ENCODE measurements at regions not wholly inside any gene's neighbourhood (a gene's known extent, or its start where the extent isn't known, plus 50 kb on each side); places are given as distances from the start of the nearest gene placed in this dataset.
"Not testable (repeated sequence)": the region's sequence is repeated elsewhere in the genome, so short reads cannot be mapped to it uniquely, and the experiment has no call there.

DNA sequence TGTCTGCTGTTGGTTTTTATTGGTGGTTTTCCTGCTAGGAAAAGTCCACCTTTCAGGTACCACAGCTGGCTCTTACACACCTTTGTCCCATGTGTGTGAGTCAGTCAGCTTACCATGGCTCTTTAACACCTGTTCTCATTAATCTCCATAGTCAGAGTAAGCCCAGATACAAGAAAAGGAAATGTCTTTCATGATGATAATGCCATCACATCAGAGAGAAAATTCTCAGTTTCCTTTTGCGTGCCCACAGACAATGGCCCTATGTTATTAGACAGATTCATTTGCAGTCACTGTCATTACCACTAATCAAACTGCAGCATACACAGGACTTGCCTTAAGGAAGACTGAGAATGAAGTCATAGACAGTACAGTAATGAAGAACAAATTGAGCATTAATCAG lies 1583.6 kb upstream of the LRRTM3 start:
- DNase-seq, result no peak

DNA sequence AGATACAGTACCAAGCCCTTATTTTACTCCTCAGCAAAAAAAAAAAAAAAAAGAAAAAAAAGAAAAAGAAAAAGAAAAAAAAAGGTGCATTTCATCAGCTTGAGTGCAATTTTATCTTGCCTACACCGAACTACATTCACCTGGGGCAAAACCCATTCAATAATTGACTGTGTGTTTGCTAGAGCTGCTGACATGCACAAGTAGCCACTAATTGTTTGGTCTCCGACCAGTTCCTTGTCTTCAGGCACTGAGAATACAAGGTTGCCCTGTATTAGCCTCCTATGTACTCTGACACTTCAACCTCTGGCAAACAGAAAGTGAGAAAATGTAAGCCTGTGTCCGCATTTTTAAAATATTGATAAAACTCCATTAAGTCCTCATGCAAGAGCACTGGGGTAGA lies 1579.4 kb upstream of the LRRTM3 start:
- DNase-seq, result no peak

DNA sequence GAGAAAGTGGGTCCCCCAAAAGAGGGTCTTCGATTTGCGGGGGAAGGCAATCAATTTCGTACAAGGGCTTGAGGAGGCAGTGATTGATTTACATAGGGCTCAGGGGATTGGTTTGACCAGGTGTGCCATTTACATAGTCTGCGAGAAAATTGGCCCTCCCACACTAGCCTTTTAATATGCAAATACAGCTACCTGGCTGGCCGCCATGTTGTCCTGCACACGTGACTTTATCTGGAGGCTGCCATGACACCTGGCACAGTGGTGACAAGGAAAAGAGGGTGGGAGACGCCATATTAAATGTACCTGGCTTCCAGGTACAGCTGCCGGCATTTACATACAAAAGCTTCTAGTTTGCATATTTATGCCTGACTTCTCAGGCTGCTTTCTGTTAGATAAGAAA lies 1577.2 kb upstream of the LRRTM3 start:
- no peak for DNase-seq

DNA sequence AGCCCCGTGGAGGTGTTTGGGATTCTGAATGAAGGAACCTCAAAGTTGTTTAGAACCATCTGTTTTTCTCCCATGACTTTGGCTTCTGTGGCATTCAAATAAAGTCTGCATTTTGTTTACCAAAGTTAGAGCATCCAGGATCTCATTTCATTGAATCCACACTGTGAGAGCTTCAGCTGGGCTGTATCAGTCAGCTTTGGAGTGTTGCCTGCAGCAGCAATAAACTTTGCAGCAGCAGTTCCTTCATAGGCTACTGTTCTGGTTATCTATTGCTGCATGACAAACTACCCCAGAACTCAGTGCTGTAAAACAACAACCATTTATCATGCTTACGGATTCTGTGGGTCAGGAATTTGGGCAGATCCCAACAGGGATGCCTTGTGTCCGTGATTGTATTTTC lies 1575.2 kb upstream of the LRRTM3 start:
- no peak for DNase-seq

DNA sequence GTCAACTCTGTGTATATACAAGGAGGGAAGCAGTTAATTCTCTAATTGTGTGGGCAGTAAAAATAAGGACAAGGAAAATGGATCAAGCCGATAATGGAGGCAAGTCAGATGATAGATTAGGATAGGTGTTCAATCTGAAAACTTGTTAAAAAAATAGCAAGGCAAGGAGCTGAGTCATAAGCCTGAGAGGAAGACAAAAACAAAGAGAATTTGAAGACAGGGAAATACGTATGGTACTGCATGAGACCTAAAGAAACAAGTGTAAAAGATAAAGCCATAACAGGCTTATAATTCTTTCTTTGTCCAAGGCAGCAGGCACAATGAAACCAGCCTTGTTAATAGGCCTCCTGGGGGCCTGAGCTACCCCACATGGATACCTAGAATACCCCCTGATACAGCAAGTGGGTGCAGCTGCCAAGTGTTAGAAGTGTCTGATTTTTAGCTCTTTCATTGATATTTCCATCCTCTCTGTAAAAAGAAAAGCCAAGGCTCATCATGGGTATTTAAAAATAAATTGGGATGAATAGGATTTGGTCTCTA lies 1570.6 kb upstream of the LRRTM3 start:
- no peak for DNase-seq

DNA sequence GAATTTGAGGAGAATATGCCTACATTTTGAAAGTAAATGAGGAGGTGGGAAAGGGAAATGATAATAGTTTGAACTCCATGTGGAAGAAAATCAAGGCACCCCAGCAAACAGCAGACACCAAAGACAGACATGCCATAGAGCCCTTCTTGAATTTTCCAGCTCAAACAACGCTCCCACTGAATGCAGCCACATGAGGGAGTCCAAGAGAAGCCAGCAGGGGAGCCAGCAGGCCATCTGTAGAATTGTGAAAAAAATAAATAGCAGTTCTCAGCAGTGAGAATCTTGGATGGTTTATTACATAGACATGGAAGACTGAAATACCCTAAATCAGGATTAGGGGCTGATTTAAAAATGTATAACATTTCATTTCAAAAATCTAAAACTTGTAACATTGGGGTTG lies 1567.3 kb upstream of the LRRTM3 start:
- no peak for DNase-seq

DNA sequence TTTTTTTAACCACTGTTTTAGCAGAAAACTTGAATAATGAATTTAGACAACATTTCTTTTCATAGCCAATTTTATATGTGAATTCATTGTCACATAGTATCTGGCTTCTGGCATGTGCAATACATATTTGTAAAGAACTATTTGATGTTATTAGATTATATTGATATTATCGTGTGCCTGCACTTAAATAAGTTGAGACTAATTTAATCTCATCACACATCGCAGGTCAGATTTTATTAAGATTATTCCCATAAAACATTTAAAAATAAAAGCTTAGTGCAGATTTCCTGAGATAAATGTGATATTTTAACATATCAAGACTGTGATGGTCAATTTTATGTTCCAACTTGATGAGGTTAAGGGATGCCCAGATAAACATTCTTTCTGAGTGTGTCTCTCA lies 1565.3 kb upstream of the LRRTM3 start:
- no peak for DNase-seq

DNA sequence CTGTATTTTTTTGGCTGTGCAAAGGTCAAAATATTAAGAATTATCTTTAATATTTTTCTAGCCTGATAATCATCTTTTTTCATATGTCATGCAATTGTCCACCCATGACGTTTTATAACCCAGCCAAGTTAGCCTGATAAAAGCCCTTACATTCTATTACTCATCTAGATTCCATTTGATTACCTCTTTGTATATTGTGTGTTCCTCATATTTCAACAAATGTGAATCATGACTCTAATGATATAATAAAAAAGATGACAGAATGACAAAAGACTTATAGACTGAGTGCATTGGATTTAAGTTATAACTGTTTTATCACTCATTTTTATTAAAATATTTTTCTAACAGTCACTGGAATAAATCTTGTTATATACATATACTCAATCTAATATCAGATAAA lies 1560.0 kb upstream of the LRRTM3 start:
- DNase-seq, result no peak

DNA sequence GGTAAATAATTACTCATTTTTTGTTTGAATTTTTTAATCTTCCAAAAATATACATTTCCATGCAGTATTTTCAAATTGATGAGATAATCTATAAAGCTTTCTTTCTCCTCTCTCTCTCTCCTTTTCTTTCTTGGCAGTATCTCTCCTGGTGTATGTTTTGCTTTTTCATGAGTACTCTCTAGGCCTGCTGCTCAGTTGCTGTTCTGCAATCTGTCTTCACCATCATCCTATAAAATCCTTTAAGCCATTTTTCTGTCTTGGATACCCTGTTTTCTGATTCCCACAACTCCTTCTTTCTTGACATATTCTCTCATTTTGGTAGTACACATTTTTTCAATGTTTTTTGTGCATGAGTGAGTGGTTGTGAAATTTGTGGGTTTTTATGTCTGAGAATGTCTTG lies 1558.1 kb upstream of the LRRTM3 start:
- DNase-seq, result no peak

DNA sequence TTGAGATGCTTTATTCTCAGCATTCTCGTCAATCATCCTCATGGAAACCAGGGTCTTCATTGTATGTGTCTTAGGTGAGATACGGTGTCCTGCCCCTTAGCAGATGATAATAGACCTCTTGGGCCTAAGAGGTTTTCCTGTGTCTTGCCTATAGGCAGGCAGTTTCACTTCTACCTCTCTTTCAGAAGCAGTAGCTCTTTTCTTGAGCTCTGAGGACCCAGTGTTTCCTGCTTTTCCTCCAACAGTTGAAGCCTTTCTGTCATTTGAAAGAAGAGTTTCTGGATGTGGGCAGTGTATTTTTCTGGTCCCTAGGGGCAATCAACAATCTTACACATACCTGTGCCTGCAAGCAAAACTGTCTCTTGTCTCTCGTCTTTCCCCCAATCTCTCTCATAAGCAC lies 1550.3 kb upstream of the LRRTM3 start:
- DNase-seq, result no peak

DNA sequence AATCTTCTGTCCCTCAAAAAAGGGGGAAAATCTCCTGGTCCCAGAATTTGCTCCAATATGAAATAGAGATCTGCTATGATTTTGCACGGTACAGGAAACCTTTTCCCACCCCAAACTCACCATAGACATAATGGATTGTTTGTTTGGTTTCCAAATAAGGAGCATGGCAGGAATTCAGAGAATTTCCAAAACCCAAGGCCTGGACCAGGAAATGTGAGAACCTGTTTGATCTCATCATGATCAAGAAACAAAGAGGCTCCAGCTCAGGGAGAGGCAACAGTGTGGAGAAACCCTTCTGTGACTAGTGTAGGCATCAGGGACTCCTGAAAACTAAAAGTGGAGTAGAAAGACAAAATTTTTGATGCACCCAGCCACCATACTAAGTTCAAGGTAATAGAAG lies 1548.1 kb upstream of the LRRTM3 start:
- no peak for DNase-seq

DNA sequence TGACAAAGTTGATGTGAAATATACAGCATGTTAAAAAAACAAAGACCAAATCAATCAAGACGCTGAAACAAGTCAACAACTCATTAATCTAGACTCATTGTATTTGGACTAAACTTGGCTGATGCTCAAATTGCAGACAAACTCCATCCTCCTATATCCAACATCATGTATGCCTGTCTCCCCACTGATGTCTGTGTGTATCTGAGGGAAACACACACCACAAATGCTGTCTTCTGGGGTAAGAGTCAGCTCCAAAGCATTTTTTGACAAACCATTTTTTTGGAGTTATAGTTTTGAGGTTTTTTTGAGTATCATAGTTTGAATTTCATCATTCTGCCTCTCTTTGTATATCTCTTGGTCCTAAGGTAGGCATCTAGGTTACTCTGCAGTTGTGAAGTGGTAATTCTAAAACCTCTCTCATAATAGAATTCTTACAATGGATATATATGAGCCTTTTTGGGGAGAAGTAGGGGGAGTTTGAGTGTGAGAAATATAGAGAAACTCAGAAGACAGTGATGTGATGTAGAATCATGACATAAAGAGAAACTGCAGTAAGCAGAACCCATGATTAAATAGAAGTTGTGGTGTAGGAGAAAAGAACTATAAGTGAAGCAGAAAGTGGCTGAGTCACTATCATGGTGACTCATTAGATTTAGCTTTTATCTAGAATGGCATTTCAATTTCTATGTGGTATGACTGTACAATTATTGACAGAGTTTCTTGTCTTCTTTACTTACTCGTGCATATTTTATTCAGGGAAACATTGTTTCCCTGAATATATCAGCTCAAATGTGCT lies 1531.1 kb upstream of the LRRTM3 start:
- no peak for DNase-seq

DNA sequence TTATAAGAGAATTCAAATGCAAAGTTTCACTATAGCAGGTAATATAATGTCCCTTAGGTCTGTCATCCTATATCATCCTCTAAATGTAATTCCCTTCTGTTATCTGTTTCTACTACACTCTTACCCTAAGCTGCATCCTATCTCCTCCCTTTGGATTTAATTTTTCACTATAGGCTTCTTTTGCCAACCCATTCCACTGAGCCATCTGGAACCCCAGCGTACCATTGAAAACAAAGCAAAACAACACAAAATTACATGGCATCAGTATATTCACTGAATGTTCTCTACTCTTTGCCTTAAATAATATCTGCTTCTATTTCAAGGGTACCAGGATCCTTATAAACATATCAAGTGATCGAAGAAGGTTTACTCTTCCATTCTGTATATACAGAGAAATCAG lies 1530.2 kb upstream of the LRRTM3 start:
- DNase-seq, result no peak

DNA sequence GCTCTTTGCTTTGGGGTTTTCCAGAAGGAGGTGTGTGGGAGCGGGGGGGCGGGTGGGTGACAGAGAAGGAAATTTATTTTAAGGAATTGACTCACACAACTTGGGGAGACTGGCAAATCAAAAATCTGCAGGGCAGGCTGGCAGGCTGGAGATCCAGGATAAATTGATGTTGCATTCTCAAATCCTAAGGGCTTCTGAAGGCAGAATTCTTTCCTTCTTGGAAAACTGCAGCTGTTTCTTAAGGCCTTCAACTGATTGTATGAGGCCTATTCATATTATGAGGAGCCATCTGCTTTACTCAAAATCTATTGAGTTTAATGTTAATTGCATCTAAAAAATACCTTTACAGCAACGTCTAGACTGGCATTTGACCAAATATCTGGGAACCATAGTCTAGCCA lies 1528.8 kb upstream of the LRRTM3 start:
- DNase-seq, result no peak

DNA sequence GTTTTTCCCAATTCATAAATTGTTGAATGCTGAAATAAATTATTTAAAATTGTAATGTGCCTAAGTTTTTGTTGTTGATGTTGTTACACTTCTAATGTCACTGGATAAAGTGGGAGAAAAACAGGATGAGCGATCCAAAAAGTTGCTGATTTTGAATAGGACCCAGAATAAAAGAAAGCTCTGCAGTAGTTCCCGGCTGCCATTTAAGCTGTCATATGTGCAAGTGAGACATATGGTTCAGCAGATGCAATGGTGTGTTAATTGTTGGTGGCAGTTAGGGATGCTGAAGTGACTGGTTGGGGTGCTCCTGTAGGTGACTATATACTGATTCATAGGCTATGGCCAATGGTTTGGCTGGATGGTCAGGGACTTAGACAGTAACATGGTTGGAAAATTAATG lies 1517.4 kb upstream of the LRRTM3 start:
- no peak for DNase-seq

DNA sequence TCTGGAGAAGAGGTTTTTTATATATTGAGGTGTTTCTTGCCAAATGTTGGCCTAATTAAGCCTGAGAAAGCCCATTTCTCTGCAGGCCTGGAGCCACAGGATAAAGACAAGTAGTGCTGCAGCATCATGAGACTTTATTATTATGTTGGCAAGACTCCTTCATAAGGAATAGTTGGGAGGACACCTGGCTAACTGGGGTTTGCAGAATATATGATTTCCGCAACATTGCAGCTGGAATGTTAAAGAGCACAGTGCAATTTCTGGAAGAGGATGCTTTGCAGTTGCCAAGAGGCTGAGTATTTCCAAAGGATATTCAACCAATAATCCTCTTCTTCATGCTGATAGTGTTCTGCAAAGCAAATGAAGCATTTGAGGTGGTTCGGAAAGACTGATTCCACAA lies 1512.8 kb upstream of the LRRTM3 start:
- no peak for DNase-seq

DNA sequence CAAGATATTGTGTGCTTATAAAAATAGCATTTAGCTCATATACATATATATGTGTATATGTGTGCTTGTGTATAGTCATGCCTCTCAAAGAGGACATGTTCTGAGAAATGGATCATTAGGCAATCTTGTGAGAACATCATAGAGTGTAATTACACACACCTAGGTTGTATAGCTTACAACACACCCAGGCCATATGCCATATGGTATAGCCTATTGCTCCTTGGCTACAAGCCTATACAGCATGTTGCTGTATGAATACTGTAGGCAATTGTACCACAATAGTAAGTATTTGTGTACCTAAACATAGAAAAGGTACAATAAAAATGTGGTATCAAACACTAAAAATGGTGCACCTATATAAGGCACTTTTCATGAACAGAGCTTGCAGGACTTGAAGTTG lies 1510.5 kb upstream of the LRRTM3 start:
- DNase-seq, result no peak

DNA sequence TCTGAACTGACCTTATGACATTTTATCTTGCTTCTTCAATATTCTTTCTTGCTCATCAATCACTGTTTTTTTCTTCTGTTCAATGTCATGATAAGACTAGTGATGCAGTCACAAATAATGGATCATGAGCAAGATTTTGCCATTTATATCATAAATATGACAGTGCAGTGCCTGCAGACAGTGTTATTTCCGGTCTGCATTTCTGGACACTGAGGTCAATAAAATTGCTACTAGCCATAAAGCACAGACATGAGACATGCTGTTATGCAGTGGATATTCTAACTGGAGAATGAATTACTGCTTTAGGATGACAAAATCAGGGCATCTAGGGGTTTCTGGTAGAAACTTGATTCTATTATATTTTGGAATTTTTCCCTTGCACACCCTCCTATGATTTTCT lies 1509.7 kb upstream of the LRRTM3 start:
- DNase-seq, result no peak

DNA sequence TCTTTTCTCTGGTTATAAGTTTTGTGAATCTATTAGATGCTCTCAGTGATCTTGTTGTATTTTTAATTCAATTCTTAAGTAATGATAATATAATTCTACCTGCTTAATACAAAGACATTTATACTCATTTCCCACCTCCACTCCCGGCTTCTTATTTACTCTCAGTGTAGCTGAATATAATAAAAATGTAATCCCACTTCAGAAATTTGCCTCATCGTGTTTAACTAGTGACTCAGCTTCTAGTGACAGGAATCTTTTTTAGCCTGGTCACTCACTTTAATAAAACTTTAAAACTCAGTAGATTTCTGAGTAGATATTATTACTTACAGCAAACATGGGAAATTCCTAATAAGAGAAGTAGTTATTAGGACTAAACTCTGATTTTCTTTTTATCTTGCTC lies 1506.2 kb upstream of the LRRTM3 start:
- DNase-seq, result no peak

DNA sequence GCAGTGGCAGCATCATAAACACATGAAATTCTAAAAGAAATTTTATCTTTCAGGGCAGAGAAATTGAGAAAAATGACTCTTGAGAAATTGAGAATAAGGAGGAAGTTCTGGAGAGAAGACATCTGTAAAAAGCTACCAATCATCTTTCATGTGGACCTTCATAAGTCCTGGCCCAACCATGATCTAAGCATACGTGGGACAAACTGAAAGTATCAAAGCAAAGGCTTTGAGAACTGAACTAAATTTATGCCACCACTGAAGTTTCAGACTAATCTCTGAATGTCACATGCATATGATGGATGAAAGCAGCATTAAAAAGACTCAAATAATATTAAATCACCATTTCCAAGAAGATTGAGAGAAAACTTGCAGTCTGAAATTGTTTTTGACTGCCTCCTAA lies 1502.8 kb upstream of the LRRTM3 start:
- no peak for DNase-seq

DNA sequence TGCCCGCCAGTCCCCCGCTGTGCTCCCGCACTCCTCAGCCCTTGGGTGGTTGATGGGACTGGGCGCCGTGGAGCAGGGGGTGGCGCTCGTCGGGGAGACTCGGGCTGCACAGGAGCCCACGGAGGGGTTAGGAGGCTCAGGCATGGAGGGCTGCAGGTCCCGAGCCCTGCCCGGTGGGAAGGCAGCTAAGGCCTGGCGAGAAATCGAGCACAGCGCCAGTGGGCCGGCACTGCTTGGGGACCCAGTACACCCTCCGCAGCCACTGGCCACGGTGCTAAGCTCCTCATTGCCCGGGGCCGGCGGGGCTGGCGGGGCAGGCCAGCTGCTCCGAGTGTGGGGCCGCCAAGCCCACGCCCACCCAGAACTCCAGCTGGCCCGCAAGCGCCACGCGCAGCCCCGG lies 1496.5 kb upstream of the LRRTM3 start:
- DNase-seq, result not testable (repeated sequence)

DNA sequence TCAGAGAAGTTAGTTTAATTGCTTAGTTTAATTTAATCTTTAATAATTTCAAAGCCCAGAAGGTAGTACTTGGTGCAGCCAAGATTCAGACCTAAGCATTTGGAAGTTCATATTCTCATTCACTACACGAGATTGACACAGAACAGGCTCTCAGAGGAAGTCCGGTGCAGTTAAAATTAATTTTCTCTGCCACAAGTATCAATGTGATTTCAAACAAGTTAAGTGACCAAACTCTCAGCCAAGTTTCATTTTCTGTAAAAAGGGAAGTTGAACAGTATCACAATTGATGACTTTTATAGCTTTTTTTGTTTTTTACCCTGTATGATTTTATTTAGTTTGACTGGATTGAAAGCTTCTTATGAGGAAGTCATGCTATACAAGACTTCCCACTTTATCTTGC lies 1494.9 kb upstream of the LRRTM3 start:
- DNase-seq, result no peak

DNA sequence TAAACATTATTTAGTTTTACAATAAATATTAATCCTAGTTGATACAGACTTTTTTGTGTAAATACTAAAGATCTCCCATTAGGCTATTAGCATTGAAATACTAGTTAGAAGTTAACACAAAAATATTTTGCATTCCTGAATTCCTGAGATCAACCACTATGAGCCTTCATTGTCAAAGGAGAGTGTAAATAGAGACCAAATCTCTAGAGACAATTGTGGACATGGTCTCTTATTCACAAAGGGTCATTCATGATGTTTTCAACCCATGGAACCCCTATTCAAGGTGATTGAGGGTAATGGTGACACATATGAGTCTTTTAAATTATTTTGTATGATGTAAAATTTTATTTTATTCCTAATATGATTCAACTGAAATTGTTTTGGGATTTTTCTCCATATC lies 1454.8 kb upstream of the LRRTM3 start:
- DNase-seq, result no peak

DNA sequence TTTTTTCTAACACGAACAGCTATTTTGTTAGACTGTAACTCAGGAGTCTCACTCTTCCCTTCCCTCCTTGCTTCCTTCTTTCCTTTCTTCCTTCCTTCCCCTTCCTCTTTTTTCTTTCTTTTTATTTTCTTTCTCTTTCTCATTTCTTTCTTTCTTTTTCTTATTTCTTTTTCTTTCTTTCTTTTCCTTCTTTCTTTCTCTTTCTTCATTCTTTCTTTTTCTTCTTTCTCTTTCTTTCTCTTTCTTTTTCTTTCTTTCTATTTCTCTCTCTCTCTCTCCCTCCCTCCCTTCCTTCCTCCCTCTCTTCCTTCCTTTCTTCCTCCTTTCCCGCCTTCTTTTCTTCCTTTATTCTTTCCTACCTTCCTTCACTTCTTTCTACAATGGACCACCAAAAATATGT lies 1443.0 kb upstream of the LRRTM3 start:
- no peak for DNase-seq

DNA sequence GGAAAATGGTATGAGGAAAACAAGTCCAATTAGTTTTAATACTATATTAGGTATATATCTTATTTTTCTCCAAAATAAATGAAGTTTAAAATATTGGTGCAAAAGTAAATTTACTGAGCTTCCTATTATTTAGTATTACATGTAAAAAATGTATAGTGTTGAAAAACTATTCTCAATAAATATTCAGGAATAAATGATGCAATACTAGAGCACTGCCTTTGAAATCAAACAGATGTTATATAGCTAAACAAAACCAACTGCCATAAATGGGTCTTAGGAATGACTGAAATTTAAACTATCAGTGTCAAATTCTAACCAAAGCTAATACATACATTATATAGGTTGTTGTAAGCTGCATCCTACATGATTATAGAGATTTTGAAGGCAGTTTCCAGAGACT lies 1434.0 kb upstream of the LRRTM3 start:
- DNase-seq, result no peak
